ENCODE measurements at regions not wholly inside any gene's neighbourhood (a gene's known extent, or its start where the extent isn't known, plus 50 kb on each side); places are given as distances from the start of the nearest gene placed in this dataset.
"Not testable (repeated sequence)": the region's sequence is repeated elsewhere in the genome, so short reads cannot be mapped to it uniquely, and the experiment has no call there.

DNA sequence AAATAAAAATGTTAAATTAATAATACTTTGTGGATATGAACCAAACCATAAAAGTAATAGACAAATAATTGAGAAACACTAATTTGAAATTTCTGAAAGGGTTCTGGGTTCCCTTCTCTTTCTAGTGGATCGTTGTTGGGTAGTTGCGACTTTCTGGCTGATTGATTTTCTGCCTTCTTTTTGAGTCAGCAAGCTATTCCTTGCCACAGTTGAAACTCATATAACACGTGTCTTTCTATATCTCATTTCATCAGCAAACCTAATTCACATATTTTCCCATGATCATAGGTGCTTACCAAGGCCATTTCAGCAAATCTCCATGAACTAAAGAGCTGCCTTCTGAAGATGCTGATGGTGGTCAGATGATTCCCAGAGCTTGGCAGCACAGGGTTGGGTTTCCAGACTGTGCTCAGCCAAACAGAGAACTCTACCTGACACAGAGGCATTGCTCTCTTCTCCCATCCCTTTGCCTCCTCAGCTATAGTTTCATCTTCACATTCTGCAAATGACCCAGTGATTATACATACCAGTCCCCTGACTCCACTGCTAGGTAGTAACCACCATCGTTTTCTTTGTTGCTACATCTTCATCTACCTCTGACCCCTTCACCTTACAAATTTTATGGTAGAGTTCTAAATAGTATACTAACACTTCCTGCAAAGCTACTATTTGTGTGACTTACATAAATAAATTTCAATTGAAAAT is 383.9 kb upstream of the DPH6 start:
- no peak for DNase-seq (ENCODE audit: low read depth)

DNA sequence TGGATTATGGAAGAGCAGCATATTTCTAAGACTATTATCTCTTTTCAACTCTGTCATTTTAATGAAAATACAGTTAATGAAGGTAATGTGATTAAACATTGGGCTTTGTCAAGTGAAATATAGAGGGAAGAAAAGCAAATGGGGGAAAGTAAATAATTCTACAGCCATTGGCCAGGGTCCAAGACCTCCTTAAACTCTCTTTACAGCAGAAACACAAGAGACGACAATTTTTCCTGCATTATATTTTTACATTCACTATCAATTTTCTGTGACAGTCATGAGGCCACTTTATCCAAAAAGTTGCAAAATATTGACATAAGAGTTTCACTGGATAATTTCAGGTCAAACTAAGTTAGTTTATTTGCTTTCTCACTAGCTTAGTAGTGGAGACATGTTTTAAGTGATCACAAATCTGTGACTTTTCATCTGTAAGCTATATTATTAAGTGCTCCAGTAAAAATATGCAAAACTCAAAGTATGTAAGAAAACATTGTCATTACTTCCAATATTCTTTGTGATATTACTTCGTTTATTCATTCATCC is 385.9 kb upstream of the DPH6 start:
- no peak for DNase-seq (ENCODE audit: low read depth)

DNA sequence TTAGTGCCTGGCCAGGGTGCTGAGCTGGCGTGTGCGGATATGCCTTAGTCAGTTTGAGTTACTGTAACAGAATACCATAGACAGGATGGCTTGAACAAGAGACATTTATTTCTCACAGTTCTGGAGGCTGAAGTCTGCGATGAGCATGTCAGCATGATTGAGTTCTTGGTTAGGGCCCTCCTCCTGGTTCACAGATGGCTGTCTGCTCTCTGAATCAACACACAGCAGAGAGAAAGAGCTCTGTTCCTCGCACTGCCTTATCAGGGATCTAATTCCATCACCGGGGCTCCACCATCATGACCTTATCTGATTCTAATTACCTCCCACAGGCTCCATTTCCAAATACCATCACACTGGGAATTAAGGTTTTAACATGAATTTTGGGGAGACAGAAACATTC is 386.6 kb upstream of the DPH6 start:
- DNase-seq (ENCODE audit: low read depth) = no peak

DNA sequence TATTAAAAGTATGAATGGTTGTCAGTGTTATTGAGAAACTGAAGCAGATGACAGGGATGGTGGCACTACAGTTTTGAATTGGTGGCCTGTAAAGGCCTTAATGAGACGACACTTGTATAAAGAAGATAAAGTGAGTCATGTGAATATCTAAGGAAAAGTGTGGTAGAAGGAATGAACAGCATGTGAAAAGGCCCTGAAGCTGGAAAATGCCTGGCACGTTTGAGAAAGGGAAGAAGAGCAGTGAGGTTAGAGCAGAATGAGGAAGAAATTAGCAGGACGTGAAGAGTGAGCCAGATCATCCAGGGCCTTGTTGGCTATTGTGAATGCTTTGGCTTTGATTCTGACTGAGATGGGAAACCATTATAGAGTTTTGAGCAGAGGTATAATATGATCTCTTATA is 387.6 kb upstream of the DPH6 start:
- DNase-seq (ENCODE audit: low read depth) = no peak

DNA sequence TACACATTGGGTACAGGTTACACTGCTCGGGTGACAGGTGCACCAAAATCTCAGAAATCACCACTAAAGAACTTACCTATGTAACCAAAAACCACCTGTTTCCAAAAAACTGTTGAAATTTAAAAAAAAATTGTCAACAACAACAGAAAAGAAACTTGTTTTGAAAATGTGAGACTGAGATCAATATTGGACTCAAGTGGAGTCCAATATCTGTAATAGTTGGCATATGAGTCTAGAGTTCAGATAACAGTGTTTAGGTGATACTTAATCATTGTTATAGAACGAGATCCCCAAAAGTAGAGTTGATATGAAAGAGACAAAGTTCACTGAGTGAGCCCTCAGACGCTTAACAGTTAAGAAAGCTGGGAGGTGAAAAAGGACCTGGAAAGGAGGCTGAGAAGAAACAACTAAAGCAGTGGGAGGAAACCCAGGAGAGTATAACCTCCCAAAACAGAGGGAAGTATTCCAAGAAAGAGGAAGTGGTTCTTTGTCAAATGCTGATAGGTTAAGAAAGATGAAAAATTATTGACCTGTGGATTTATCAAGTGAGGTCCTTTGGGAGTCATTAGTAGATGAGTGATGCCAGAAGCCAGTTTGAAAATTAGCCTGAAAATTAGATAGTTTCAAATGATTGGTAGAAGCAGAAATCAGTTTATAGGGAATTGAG is 388.6 kb upstream of the DPH6 start:
- DNase-seq (ENCODE audit: low read depth) = no peak

DNA sequence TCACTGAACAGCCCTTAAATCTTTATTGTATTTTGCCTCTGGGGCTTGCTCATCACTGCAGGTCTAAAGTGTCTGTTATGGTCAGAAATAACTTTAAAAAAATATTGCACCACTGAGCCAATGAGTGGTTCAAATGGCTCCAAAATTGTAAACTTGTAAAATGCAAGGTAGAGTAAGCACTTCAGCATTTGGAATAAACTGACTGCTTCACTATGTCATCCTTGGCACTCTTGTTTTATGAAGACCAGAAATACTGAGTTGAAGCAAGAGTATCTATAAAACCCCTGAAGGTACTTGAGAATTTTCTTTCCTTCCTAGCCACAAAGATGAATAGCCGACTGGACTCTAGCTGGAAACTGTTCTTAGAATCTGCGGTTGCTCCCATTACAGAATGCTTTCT is 390.3 kb upstream of the DPH6 start:
- no peak for DNase-seq (ENCODE audit: low read depth)

DNA sequence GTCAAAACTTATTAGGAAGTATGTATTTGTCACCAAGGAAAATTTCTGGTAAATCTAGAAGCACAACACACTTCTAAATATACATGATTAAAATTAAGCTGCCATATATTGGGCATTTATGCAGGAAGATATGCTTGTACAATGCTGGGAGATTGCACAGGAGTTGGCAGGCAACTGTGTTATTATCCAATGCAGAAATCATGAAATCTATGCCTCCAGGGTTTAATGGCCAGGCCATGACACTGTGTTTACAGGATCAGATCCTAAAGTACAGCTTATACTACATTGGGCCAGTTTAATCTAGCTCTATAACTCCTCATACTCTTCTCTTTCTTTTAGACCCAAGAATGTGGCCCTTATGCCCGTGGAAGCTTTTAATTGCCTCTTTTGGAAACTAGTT is 391.4 kb upstream of the DPH6 start:
- no peak for DNase-seq (ENCODE audit: low read depth)

DNA sequence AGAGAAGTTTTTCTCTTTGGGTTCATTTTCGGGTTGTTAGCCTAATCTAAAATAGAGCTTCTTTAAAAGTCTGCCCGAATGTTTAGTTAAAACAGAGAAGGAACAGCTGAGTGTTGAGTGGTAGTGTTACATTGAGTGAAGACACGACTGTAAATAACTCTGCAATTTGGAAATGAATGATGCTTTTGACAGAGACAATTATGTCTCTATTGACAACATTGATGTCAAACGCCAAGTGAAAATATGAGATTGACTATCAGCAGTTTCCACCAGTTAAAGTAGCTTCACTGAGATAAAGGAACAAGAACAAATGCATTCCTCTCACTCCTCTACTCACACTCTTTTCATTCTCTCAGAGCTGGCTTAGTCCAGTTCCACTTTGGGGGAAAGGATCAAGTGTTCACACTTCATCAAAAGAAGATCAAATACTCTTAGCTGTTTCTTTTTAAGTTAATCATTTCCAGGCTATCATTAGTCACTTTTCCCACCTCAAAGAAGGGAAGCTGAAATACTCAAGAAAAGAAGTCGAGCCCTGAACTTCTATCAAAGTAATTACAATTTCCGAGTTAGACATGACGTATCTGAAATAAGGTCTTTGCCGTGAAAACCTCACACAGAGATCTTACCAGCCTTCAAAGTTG is 399.1 kb upstream of the DPH6 start:
- no peak for DNase-seq (ENCODE audit: low read depth)

DNA sequence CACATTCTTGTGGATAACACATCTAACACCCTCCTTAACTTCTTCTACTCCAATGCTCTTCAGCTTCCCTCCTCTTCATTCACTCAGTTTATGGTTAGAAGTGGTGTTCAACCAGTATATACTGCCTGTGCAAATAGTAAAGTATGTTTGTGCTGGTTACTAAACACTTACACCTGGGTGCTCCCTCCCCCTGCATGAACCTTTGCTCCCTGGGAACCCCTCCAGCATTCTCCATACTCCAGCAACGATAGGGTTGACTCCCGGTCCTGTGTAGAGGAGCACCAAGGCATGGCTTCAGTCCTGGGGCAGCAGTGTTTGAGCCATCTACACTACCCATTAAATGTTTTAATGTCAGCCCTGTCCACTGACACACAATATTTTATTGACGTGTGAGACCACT is 407.5 kb upstream of the DPH6 start:
- no peak for DNase-seq (ENCODE audit: low read depth)

DNA sequence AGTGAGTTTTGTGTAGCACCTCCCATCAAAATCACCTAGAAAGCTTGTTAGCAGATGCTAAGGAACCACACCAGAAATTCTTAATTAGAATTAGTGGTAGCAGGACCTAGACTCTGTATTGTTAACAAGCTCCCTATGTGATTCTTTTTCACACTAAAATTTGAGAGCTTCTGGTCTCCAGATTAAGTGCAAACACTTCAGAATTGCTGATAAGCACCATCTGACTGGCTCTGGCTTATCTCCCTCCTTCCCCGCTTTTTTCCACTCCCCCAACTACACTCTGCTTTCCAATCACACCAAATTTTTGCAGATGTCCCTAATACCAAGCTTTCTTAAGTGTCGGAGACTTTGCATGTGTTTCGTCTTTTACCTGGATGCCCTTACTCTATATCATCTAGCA is 410.1 kb upstream of the DPH6 start:
- no peak for DNase-seq (ENCODE audit: low read depth)

DNA sequence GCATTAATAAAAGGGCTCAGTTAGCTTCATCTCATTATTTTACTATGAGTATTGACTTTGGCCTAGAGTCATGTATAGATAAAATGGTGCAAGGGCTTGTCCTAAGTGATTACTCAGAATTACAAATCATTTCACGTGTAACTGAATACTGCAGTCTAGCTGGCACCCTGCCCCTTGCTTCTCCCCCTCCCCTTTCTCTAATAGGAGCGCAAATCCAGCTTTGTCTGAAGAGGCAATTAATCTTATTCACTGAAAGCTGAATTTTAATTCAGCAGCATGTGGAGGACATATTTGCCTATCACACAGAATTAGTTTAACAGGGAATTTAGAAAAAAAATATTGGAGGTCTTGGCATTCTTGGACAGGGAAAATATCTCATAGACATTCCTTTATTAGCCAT is 412.1 kb upstream of the DPH6 start:
- no peak for DNase-seq (ENCODE audit: low read depth)

DNA sequence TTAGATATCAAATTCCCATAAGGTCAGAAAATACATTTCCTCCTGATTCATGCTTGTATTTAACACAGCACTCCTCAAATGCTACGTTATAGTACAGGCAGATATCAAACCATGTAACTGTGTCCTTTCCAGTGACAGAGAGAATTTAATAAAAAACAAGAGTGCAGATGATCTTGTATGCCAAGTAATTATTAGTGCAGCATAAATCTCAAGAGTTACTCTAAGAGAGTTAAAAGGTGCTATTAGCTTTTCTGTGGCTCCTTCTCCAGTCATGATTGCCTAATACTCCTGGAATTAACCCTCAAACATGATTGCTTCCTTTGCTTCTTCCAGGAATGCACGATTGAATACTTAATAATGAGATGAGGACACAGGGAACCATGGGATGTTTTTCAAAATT is 413.0 kb upstream of the DPH6 start:
- DNase-seq (ENCODE audit: low read depth) = no peak

DNA sequence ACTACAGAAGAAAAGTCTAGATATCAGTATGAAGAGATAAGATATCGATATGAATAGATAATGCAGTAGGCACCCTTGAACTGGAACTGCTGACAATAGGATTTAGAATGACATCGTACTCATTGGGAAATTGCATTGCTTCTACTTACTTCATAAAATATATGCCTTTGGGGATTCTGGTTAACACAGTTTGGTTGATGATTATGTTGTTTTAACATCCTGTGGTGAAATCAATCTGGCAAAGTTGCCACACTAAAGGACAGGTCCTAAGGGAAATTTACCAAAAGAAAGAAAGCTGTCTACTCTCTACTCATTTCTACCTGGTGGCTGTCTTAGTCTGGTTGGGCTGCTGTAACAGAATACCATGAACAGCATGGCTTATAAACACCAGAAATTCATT is 417.4 kb upstream of the DPH6 start:
- DNase-seq (ENCODE audit: low read depth) = no peak

DNA sequence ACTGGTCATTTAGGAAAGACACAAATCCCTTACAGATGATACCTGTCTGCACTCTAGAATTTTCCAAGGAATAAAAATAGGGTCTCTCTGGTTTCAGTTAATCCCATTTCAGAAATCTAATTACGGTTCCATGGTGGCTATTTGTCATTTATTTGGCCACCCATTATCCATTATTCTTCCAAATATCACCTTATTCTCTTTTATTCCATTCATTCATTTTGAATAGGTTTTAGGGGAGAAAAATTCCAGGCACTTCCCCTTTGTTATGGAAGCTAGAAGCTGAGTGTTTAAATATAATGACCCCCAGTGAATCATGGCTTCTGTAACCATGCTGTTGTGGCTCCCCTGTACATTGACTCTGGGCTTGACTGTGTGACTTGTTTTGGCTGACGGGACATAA is 420.8 kb upstream of the DPH6 start:
- no peak for DNase-seq (ENCODE audit: low read depth)

DNA sequence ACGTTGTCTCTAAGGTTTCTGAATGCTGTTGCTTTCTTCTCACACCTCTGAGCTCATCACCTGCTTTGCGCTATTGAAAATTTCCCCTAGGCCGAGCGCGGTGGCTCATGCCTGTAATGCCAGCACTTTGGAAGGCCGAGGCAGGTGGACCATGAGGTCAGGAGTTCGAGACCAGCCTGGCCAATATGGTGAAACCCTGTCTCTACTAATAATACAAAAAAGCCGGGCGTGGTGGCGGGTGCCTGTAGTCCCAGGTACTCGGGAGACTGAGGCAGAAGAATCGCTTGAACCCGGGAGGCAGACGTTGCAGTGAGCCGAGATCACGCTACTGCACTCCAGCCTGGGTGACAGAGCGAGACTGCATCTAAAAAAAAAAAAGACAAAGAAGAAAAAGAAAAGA is 422.0 kb upstream of the DPH6 start:
- not testable (repeated sequence) for DNase-seq (ENCODE audit: low read depth)

DNA sequence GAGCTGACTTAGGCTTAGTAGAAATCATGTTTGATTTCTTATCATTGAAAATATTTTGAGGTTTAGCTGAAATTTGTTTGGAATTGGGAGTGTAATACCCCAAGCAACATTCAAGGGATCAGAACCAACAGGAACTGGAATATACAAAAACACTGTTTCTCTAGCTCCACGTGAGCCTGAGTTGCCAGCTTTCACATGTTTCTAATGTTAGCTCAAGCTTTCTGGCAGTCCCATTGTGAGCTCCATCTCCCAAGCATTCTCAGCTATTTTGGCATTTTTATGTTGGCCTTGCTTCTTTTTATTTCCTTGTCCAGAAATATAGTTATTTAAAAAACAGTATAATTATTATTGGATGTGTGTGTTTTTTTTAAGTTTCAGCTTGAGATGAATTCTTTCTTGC is 427.1 kb upstream of the DPH6 start:
- DNase-seq (ENCODE audit: low read depth) = no peak

DNA sequence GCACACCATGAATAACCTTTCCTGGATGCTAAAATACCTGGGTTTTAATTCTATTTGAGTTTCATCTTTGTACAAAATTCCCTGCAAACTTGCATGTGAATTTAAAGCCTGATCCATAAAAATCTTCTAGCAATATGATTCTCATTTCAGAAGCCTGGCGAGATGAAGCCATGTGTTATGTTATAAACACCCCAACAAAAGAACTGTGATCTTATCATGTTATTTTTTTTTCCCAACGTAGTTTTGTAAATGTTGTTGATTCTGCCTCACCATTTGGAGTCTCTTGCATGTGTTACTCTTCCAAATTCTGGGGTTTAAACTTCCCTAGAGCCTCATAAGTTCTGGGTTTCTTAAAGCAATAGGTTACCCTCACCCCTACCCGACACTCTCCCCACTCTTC is 428.1 kb upstream of the DPH6 start:
- no peak for DNase-seq (ENCODE audit: low read depth)

DNA sequence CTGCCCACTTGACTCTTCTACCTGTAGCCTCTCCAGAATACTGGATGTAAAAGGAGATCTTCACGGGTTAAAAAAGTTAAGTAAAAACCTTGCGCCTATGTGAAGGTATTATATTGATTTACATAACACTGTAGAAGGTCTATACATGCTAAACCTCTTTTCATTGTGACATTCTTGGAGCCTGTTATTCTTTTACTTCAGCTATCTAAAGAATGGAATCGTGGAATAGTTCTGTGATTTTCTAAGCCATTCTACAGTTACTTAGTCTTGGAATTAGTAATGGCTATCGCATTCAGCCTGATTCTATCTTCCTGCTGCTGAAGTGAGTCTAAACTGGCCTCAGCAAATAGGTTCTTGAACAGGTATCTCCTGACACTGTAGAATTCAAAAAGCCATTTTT is 430.0 kb upstream of the DPH6 start:
- no peak for DNase-seq (ENCODE audit: low read depth)

DNA sequence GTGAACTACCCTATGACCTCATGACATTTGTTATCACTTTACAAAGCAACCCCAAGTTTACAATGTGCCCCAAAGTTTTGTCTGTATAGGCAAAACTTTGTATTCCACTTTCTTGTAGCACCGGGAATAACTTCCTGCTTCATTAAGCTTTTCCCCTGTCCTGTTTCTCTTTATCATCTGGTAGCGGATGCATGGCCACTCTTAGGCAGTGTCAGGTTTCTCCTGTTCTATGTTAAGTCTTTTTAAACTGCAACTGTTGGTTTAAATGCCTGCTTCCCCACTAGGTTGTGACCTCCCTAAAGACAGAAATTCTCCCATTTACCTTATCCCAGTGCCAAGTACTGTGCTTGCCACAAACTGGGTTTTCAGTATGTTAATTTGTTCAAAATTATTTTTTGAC is 433.6 kb upstream of the DPH6 start:
- DNase-seq (ENCODE audit: low read depth) = no peak

DNA sequence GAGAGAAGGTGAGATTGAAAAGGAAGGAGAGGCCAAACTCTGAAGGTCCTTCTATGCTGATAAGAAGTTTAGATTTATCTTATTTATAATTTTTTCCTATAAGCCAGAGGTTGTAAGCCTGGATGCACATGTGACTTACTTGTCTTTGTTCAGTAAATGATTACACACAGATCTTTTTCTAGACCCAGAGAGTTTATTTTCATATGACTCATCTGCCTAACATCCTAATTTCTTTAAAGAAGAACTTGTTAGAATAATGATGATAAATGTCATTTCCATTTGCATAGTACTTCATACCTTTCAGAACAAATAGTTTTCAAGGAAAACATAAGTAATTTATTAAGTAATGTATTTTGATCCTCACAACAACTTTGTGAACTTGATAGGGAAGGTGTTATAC is 434.8 kb upstream of the DPH6 start:
- no peak for DNase-seq (ENCODE audit: low read depth)

DNA sequence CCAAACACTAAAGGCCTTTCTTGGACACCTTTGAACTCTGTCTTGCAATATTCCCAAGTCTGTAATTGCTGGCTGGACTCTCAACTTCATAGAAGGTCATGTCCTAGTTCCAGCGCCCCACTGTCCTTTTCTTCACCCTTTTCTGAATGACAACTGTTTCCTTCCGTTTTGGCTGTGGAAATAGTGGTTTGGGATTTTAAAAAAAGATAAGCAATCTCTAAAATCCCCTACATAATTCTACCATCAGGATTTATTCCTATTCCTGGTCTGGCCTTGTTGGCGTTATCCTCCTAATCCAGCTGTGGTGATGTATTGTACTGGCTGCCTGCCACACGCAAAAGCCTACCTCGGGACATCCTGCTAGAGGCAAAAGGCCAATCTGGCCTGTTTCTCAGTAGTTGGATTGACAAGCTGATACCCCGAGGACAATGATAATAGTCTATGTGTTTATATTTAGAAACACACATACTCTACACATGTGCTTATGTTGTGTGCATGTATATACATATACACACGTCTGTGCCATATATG is 440.3 kb upstream of the DPH6 start:
- DNase-seq (ENCODE audit: low read depth) = no peak

DNA sequence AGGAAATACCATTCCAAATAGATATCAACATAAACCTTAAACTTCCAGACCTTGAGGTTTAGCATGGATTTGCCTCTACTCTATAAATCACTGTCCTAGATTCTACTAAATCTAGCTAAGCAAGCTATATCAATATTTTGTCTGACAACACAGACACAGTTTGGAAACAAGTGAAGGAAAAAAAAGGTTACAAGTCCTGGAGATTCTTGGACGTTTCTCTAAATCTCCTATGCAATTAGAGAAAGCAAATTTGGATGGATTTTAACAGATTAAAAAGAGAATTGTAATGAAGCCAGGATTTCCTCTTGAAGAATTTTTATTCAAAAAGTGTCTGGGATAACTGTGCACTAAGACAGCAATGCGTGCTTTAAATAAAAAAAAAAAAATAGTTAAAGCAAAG is 441.1 kb upstream of the DPH6 start:
- no peak for DNase-seq (ENCODE audit: low read depth)

DNA sequence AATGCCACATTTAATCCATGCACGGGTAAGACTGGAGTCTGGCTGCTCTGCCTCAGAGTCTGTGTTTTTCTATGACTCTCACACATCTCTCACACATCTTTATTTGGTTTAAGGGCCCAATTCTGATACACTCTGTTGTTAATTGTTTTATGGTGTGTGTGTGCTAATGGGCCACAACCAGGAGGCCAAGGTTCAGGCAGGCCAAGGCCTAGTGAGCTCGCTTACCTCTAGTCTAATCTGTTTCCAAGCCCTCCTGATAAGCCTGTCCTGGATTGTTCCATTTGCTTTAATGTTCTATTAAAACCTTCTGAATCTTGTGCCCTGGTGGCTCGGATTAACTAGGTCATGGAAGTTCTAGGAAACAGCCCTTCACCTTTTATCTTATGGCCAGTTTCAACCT is 445.4 kb upstream of the DPH6 start:
- DNase-seq (ENCODE audit: low read depth) = no peak
